ENCODE measurements at regions not wholly inside any gene's neighbourhood (a gene's known extent, or its start where the extent isn't known, plus 50 kb on each side); places are given as distances from the start of the nearest gene placed in this dataset.

DNA sequence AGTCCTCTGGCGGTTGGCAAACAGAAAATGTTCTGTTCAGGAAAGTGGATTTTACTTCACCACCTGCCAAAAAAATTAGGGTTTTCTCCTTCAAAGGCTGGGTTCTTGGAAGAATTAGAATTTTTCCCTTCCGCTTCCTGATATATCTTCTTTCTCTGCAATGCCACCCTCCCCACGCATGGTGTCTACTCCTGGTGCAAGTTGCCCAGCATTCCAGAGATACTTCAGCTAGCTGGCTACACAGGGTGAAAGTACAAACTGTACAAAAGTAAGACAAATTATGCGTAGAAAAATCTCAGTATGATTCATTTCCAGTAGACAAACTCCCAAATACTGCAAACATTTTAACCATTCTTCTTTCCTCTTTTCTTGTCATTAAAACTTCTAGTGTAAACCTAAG is 430.1 kb upstream of the ESRRG start:
- TF ChIP-seq, protein P1, sequence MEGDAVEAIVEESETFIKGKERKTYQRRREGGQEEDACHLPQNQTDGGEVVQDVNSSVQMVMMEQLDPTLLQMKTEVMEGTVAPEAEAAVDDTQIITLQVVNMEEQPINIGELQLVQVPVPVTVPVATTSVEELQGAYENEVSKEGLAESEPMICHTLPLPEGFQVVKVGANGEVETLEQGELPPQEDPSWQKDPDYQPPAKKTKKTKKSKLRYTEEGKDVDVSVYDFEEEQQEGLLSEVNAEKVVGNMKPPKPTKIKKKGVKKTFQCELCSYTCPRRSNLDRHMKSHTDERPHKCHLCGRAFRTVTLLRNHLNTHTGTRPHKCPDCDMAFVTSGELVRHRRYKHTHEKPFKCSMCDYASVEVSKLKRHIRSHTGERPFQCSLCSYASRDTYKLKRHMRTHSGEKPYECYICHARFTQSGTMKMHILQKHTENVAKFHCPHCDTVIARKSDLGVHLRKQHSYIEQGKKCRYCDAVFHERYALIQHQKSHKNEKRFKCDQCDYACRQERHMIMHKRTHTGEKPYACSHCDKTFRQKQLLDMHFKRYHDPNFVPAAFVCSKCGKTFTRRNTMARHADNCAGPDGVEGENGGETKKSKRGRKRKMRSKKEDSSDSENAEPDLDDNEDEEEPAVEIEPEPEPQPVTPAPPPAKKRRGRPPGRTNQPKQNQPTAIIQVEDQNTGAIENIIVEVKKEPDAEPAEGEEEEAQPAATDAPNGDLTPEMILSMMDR (IDR thresholded peaks at IDR 0.05; ENCODE audit: partially characterized antibody, unreplicated experiment), result no peak
- Mint-ChIP-seq H3K36me3 (ENCODE audit: unreplicated experiment) (peaks cover 4% of the 10 kb centered on the region), H3K9me3 (ENCODE audit: unreplicated experiment) (no peaks in the 10 kb centered on the region), H3K27me3 (ENCODE audit: unreplicated experiment) (no peaks in the 10 kb centered on the region), H3K4me1 (ENCODE audit: low read depth, unreplicated experiment) (no peaks in the 10 kb centered on the region), H3K27ac (ENCODE audit: unreplicated experiment) (no peak overlapping the region), H3K4me3 (ENCODE audit: unreplicated experiment) (no peak overlapping the region)
- DNase-seq, result no peak

DNA sequence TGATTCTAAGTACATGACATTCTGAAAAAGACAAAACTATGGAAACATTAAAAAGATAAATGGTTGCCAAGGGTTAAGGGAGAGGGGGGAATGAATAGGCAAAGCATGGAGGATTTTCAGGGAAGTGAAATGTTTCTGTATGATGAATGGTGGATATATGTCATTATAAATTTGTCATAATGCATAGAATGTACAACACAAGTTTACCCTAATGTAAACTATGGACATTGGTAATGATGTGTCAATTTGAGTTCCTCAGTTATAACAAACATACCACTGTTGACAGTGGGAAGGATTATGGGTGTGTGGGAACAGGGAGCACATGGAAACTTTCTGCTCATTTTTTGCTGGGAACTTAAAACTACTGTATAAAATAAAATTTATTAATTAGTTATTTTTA is 427.1 kb upstream of the ESRRG start:
- H3K4me3 Mint-ChIP-seq (ENCODE audit: unreplicated experiment), result no peak overlapping the region
- no peaks in the 10 kb centered on the region for H3K27me3 Mint-ChIP-seq (ENCODE audit: unreplicated experiment)
- H3K36me3 Mint-ChIP-seq (ENCODE audit: unreplicated experiment), result peaks cover 7% of the 10 kb centered on the region
- no peak for DNase-seq
- H3K27ac Mint-ChIP-seq (ENCODE audit: unreplicated experiment), result no peak overlapping the region
- TF ChIP-seq, protein P1 (IDR thresholded peaks at IDR 0.05; ENCODE audit: partially characterized antibody, unreplicated experiment), result no peak
- no peaks in the 10 kb centered on the region for H3K9me3 Mint-ChIP-seq (ENCODE audit: unreplicated experiment)
- no peaks in the 10 kb centered on the region for H3K4me1 Mint-ChIP-seq (ENCODE audit: low read depth, unreplicated experiment)

DNA sequence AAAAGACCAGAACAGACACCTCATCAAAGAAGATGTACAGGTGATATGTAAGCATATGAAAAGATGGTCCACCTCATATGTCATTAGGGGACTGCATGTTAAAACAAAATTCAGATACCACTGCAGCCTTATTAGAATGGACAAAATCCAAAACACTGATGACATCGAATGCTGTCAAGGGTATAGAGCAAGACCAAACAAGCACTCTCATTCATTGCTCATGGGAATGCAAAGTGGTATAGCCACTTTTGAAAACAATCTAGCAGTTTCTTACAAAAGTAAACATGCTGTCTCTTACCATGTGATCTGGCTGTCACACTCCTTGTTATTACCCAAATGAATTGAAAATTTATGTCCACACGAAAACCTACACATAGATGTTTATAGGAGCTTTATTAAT is 426.6 kb upstream of the ESRRG start:
- TF ChIP-seq, protein P1 (IDR thresholded peaks at IDR 0.05; ENCODE audit: partially characterized antibody, unreplicated experiment), result no peak
- no peaks in the 10 kb centered on the region for H3K4me1 Mint-ChIP-seq (ENCODE audit: low read depth, unreplicated experiment)
- H3K27ac Mint-ChIP-seq (ENCODE audit: unreplicated experiment), result no peak overlapping the region
- no peak overlapping the region for H3K4me3 Mint-ChIP-seq (ENCODE audit: unreplicated experiment)
- H3K27me3 Mint-ChIP-seq (ENCODE audit: unreplicated experiment), result no peaks in the 10 kb centered on the region
- no peak for DNase-seq
- H3K36me3 Mint-ChIP-seq (ENCODE audit: unreplicated experiment), result peaks cover 12% of the 10 kb centered on the region
- H3K9me3 Mint-ChIP-seq (ENCODE audit: unreplicated experiment), result peaks cover 3% of the 10 kb centered on the region

DNA sequence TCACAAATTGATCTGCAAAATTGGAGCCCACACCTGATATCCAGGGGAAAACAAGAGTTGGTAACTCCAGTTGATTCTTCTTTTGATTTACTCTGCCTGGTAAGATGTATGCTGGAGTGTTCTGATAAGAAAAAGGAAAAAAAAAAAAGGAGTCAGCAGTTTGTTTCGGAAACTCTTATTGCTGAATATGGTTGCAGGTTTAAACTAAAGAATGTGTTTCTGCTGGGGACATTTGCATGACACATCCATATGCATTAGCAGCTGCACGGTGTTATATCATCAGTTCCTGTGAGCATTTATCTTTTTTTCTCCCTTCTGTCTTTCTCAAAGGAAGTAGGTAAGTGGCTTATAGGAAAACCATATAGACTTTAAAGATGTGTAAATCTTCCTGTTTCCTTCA is 418.5 kb upstream of the ESRRG start:
- Mint-ChIP-seq H3K27ac (ENCODE audit: unreplicated experiment) (no peak overlapping the region), H3K27me3 (ENCODE audit: unreplicated experiment) (peaks cover 22% of the 10 kb centered on the region), H3K36me3 (ENCODE audit: unreplicated experiment) (peaks cover 8% of the 10 kb centered on the region), H3K9me3 (ENCODE audit: unreplicated experiment) (peaks cover 3% of the 10 kb centered on the region), H3K4me3 (ENCODE audit: unreplicated experiment) (no peak overlapping the region), H3K4me1 (ENCODE audit: low read depth, unreplicated experiment) (peaks cover 4% of the 10 kb centered on the region)
- TF ChIP-seq, protein P1 (IDR thresholded peaks at IDR 0.05; ENCODE audit: partially characterized antibody, unreplicated experiment), result no peak
- DNase-seq, result no peak

DNA sequence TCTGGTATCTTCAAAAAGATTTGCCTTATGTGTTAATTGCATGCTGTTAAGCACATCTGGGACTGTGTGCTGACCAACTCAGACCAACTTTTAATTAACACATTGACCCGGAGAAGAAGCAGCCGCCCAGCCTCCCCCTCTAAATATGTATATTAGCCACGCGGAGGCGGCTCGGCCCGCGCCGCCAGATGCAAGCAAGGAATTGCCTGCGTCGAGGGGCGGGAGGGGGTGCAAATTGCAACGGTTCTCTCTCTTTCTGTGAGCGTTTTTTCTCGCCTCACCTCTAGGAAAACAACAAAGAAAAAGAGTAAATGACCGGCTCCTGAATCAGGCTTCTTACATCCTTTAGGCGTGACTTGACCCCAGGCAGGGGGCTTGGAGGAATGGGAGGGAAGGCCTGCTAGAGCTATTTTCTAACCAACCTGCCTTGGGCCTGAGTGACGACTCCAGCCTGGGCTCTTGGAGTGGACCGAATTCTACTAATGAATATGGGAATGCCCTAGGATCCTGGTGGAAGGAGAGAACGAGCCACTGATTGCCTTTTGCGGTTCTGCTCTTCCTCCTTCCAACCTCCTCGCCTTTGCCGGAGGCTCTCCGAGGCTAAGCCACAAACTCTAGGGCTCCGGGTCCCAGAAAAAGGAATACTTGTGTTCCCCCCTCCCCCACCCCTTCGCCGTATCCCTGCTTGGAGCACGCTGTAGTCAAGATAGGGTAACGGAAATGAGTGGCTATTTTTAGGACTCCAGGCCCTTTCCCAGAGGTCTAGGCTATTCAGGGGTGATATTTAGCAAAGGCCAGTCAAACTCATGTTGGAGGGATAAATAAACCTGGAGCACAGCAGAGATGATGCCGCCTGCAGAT is 417.0 kb upstream of the ESRRG start:
- H3K4me1 Mint-ChIP-seq (ENCODE audit: low read depth, unreplicated experiment), result peaks cover 9% of the 10 kb centered on the region
- H3K27ac Mint-ChIP-seq (ENCODE audit: unreplicated experiment), result no peak overlapping the region
- TF ChIP-seq, protein P1 (IDR thresholded peaks at IDR 0.05; ENCODE audit: partially characterized antibody, unreplicated experiment), result no peak
- H3K36me3 Mint-ChIP-seq (ENCODE audit: unreplicated experiment), result peaks cover 5% of the 10 kb centered on the region
- peak; percentile 50 for DNase-seq
- peaks cover 29% of the 10 kb centered on the region for H3K27me3 Mint-ChIP-seq (ENCODE audit: unreplicated experiment)
- peaks cover 5% of the 10 kb centered on the region for H3K9me3 Mint-ChIP-seq (ENCODE audit: unreplicated experiment)
- peak overlapping the region; percentile 83 for H3K4me3 Mint-ChIP-seq (ENCODE audit: unreplicated experiment)

Measured in glutamatergic neuron (in vitro differentiated cells).